Astrocyte (in vitro differentiated cells and primary cell): ENCODE measurements at regions not wholly inside any gene's neighbourhood (a gene's known extent, or its start where the extent isn't known, plus 50 kb on each side); places are given as distances from the start of the nearest gene placed in this dataset.

Experiments
- DNase-seq: peaks from one replicate; pipeline ENCODE4 v3.0.0-alpha.2; 2010; ENCODE audit warnings: low read depth
- FAIRE-seq: peaks from 2 replicates; lab custom pipeline; 2011; peaks lifted over from hg19 to GRCh38; lab: Jason Lieb, UNC
- H2AFZ ChIP-seq: 2 replicates; pipeline ENCODE4 v1.6.0; 2012; ENCODE audit warnings: low read depth, low read length, inconsistent platforms
- H3K27ac ChIP-seq: 2 replicates; pipeline ENCODE4 v1.5.1; 2011; ENCODE audit warnings: low read depth, low read length, inconsistent platforms
- H3K27me3 ChIP-seq: 2 replicates; pipeline ENCODE4 v1.6.0; 2011; ENCODE audit warnings: low read length, inconsistent platforms; ENCODE audit not compliant: insufficient read depth
- H3K36me3 ChIP-seq: 2 replicates; pipeline ENCODE4 v1.5.1; 2011; ENCODE audit warnings: low read length, inconsistent platforms; ENCODE audit not compliant: insufficient read depth
- H3K4me1 ChIP-seq: 2 replicates; pipeline ENCODE4 v1.5.1; 2011; ENCODE audit warnings: low read length, inconsistent platforms; ENCODE audit not compliant: insufficient read depth
- H3K4me2 ChIP-seq: 2 replicates; pipeline ENCODE4 v1.6.0; 2012; ENCODE audit warnings: low read length, inconsistent platforms
- H3K4me3 ChIP-seq: 2 replicates; pipeline ENCODE4 v1.5.1; 2011; ENCODE audit warnings: low read depth, mild to moderate bottlenecking, low read length, inconsistent platforms; ENCODE audit not compliant: insufficient read depth
- H3K79me2 ChIP-seq: 2 replicates; pipeline ENCODE4 v1.6.0; 2012; ENCODE audit warnings: mild to moderate bottlenecking, low read length, inconsistent platforms; ENCODE audit not compliant: insufficient read depth
- H3K9ac ChIP-seq: 2 replicates; pipeline ENCODE4 v1.6.0; 2012; ENCODE audit warnings: mild to moderate bottlenecking, low read length, inconsistent platforms
- H3K9me3 ChIP-seq: 2 replicates; pipeline ENCODE4 v1.5.1; 2012; ENCODE audit warnings: low read depth, mild to moderate bottlenecking, low read length, inconsistent platforms; ENCODE audit not compliant: insufficient read depth
- H4K20me1 ChIP-seq: 2 replicates; pipeline ENCODE4 v1.6.0; 2012; ENCODE audit warnings: low read length, inconsistent platforms; ENCODE audit not compliant: insufficient read depth
- H3K27ac Mint-ChIP-seq: one replicate; pipeline ENCODE4 v1.8.0; 2021; ENCODE audit warnings: mild to moderate bottlenecking, mixed read lengths; ENCODE audit not compliant: unreplicated experiment
- H3K27me3 Mint-ChIP-seq: one replicate; pipeline ENCODE4 v1.8.0; 2021; ENCODE audit warnings: low read depth, mixed read lengths; ENCODE audit not compliant: unreplicated experiment
- H3K36me3 Mint-ChIP-seq: one replicate; pipeline ENCODE4 v1.8.0; 2021; ENCODE audit warnings: low read depth, mixed read lengths; ENCODE audit not compliant: unreplicated experiment
- H3K4me1 Mint-ChIP-seq: one replicate; pipeline ENCODE4 v1.8.0; 2021; ENCODE audit warnings: low read depth, mixed read lengths; ENCODE audit not compliant: unreplicated experiment
- H3K4me3 Mint-ChIP-seq: one replicate; pipeline ENCODE4 v1.8.0; 2021; ENCODE audit warnings: mild to moderate bottlenecking, moderate library complexity, mixed read lengths; ENCODE audit not compliant: unreplicated experiment
- H3K9me3 Mint-ChIP-seq: one replicate; pipeline ENCODE4 v1.8.0; 2021; ENCODE audit warnings: mild to moderate bottlenecking, mixed read lengths; ENCODE audit not compliant: unreplicated experiment
- EZH2 ChIP-seq: IDR thresholded peaks from 2 replicates; pipeline ENCODE4 v1.6.1; 2012; ENCODE audit warnings: mild to moderate bottlenecking, low read length, inconsistent platforms; ENCODE audit not compliant: insufficient read depth
- TF ChIP-seq, protein P1 (sequence below): IDR thresholded peaks from 2 replicates; pipeline ENCODE4 v1.5.1; 2011; ENCODE audit warnings: low read depth, mild to moderate bottlenecking, inconsistent platforms, low read length, moderate library complexity; ENCODE audit not compliant: insufficient read depth

- Histone ChIP-seq H3K4me2 (no peak overlapping the region), H3K27me3 (no peaks in the 10 kb centered on the region), H3K9ac (no peak overlapping the region), H2AFZ (no peak overlapping the region), H3K27ac (no peak overlapping the region), H4K20me1 (no peaks in the 10 kb centered on the region), H3K4me3 (no peak overlapping the region), H3K9me3 (no peaks in the 10 kb centered on the region), H3K4me1 (no peaks in the 10 kb centered on the region), H3K79me2 (no peaks in the 10 kb centered on the region), H3K36me3 (no peaks in the 10 kb centered on the region)
- Mint-ChIP-seq H3K36me3 (no peaks in the 10 kb centered on the region), H3K4me1 (peaks cover 2% of the 10 kb centered on the region), H3K9me3 (no peaks in the 10 kb centered on the region), H3K27ac (no peak overlapping the region), H3K4me3 (no peak overlapping the region), H3K27me3 (peaks cover 3% of the 10 kb centered on the region)
- FAIRE-seq (no peak), DNase-seq (no peak)
- TF ChIP-seq, protein P1, sequence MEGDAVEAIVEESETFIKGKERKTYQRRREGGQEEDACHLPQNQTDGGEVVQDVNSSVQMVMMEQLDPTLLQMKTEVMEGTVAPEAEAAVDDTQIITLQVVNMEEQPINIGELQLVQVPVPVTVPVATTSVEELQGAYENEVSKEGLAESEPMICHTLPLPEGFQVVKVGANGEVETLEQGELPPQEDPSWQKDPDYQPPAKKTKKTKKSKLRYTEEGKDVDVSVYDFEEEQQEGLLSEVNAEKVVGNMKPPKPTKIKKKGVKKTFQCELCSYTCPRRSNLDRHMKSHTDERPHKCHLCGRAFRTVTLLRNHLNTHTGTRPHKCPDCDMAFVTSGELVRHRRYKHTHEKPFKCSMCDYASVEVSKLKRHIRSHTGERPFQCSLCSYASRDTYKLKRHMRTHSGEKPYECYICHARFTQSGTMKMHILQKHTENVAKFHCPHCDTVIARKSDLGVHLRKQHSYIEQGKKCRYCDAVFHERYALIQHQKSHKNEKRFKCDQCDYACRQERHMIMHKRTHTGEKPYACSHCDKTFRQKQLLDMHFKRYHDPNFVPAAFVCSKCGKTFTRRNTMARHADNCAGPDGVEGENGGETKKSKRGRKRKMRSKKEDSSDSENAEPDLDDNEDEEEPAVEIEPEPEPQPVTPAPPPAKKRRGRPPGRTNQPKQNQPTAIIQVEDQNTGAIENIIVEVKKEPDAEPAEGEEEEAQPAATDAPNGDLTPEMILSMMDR = no peak
- TF ChIP-seq EZH2 = no peak
Measured at GRCh38 chr12:13716119-13716518, 265.3 kb downstream of the GRIN2B start.

GRCh38 chr12:13713556-13714410, 267.6 kb downstream of the GRIN2B start:
- peaks cover 2% of the 10 kb centered on the region for H3K4me1 Mint-ChIP-seq
- H3K27me3 Mint-ChIP-seq = no peaks in the 10 kb centered on the region
- H3K27ac ChIP-seq = no peak overlapping the region
- H3K9me3 Mint-ChIP-seq = no peaks in the 10 kb centered on the region
- H3K27ac Mint-ChIP-seq = no peak overlapping the region
- H2AFZ ChIP-seq = no peak overlapping the region
- H4K20me1 ChIP-seq = no peaks in the 10 kb centered on the region
- H3K36me3 Mint-ChIP-seq = no peaks in the 10 kb centered on the region
- no peaks in the 10 kb centered on the region for H3K79me2 ChIP-seq
- no peak overlapping the region for H3K4me3 ChIP-seq
- H3K36me3 ChIP-seq = no peaks in the 10 kb centered on the region
- no peak overlapping the region for H3K4me3 Mint-ChIP-seq
- no peaks in the 10 kb centered on the region for H3K27me3 ChIP-seq
- no peak overlapping the region for H3K9ac ChIP-seq
- TF ChIP-seq, protein P1 = no peak
- TF ChIP-seq EZH2 = no peak
- no peak for FAIRE-seq
- no peak overlapping the region for H3K4me2 ChIP-seq
- no peaks in the 10 kb centered on the region for H3K9me3 ChIP-seq
- no peak for DNase-seq
- H3K4me1 ChIP-seq = no peaks in the 10 kb centered on the region

- Histone ChIP-seq H3K9ac (no peak overlapping the region), H2AFZ (no peak overlapping the region), H4K20me1 (no peaks in the 10 kb centered on the region), H3K4me3 (no peak overlapping the region), H3K4me2 (no peak overlapping the region), H3K4me1 (no peaks in the 10 kb centered on the region), H3K36me3 (no peaks in the 10 kb centered on the region), H3K27me3 (no peaks in the 10 kb centered on the region), H3K79me2 (no peaks in the 10 kb centered on the region), H3K27ac (no peak overlapping the region), H3K9me3 (no peaks in the 10 kb centered on the region)
- TF ChIP-seq, protein P1 = no peak
- no peak for TF ChIP-seq EZH2
- Mint-ChIP-seq H3K27me3 (no peaks in the 10 kb centered on the region), H3K4me3 (no peak overlapping the region), H3K36me3 (no peaks in the 10 kb centered on the region), H3K4me1 (no peaks in the 10 kb centered on the region), H3K27ac (no peak overlapping the region), H3K9me3 (peaks cover 1% of the 10 kb centered on the region)
- DNase-seq (no peak), FAIRE-seq (no peak)
Measured at GRCh38 chr12:13707829-13708228, 273.6 kb downstream of the GRIN2B start.
